Gastroesophageal sphincter (tissue), 4 donors: ENCODE measurements at regions not wholly inside any gene's neighbourhood (a gene's known extent, or its start where the extent isn't known, plus 50 kb on each side); places are given as distances from the start of the nearest gene placed in this dataset.
"Not testable (repeated sequence)": the region's sequence is repeated elsewhere in the genome, so short reads cannot be mapped to it uniquely, and the experiment has no call there.

Experiments
- ATAC-seq: fragments of 150-250 bp; one replicate; pipeline ENCODE4 v1.9.1; 2016; ENCODE audit warnings: mild to moderate bottlenecking, moderate library complexity
- H3K27ac ChIP-seq, 4 donors: fragments of 200-600 bp; sonication (generic) in 3 of 4; 1 replicate in 3 of 4; 2 replicates in 1 of 4; pipeline ENCODE4 v1.5.1; 2016 to 2019
- H3K27me3 ChIP-seq: fragments of 200-600 bp; sonication (generic); one replicate; pipeline ENCODE4 v1.5.1; 2019
- H3K36me3 ChIP-seq, 2 donors: fragments of 200-600 bp; sonication (generic); one replicate each; pipeline ENCODE4 v1.5.1; 2019; ENCODE audit warnings: control low read depth in 1 of 2
- H3K4me1 ChIP-seq, 3 donors: fragments of 200-600 bp; sonication (generic); 1 replicate in 2 of 3; 2 replicates in 1 of 3; pipeline ENCODE4 v1.5.1; 2016 to 2019; ENCODE audit warnings: control low read depth in 2 of 3
- H3K4me3 ChIP-seq, 2 donors: fragments of 200-600 bp; sonication (generic); one replicate each; pipeline ENCODE4 v1.5.1; 2019; ENCODE audit warnings: mild to moderate bottlenecking in 1 of 2, moderate library complexity in 1 of 2
- H3K9me3 ChIP-seq, 3 donors: fragments of 200-600 bp; sonication (generic); one replicate each; pipeline ENCODE4 v1.5.1; 2017 to 2019; ENCODE audit warnings: control low read depth in 2 of 3
- CTCF ChIP-seq, 4 experiments: fragments of 200-600 bp in 2 of 4; fragments of 450-650 bp in 2 of 4; sonication (generic) in 1 of 4; IDR thresholded peaks; one replicate each; pipeline ENCODE4 v1.5.1; 2017 to 2019; ENCODE audit warnings: antibody characterized with exemption in 4 of 4, mild to moderate bottlenecking in 2 of 4, moderate library complexity in 2 of 4
- EP300 ChIP-seq: sonication (generic); formaldehyde crosslinking; IDR thresholded peaks from one replicate; pipeline ENCODE4 v1.6.1; 2017; ENCODE audit warnings: antibody characterized with exemption, mild to moderate bottlenecking
- POLR2A ChIP-seq, 2 donors: fragments of 450-650 bp; IDR thresholded peaks; one replicate each; pipeline ENCODE4 v1.6.1; 2017; ENCODE audit warnings: antibody characterized with exemption in 2 of 2, mild to moderate bottlenecking in 2 of 2, moderate library complexity in 1 of 2
- POLR2AphosphoS5 ChIP-seq: sonication (generic); formaldehyde crosslinking; IDR thresholded peaks from one replicate; pipeline ENCODE4 v1.6.1; 2017; ENCODE audit warnings: antibody characterized with exemption
- WGBS, 2 donors: methylation state at CpG; one replicate each; pipeline ENCODE4 v1.1.5; 2018; ENCODE audit warnings: low coverage in 1 of 2; 5-methylcytosine and 5-hydroxymethylcytosine counted together

GRCh38 chr20:48364055-48364454 lies 463.7 kb downstream of the PREX1 start:
- no peak overlapping the region for H3K27ac ChIP-seq
- ATAC-seq: no peak
- no peak for TF ChIP-seq POLR2AphosphoS5
- no peak for TF ChIP-seq EP300
- no peak for TF ChIP-seq POLR2A (IDR thresholded peaks at IDR 0.05)
- no peak for TF ChIP-seq CTCF (IDR thresholded peaks at IDR 0.05)

GRCh38 chr20:48360342-48360975 lies 467.3 kb downstream of the PREX1 start:
- H3K36me3 ChIP-seq: no peaks in the 10 kb centered on the region
- TF ChIP-seq CTCF (IDR thresholded peaks at IDR 0.05) (no peak), POLR2AphosphoS5 (no peak), EP300 (no peak), POLR2A (IDR thresholded peaks at IDR 0.05) (no peak)
- no peaks in the 10 kb centered on the region for H3K27me3 ChIP-seq
- no peak overlapping the region for H3K4me3 ChIP-seq
- H3K9me3 ChIP-seq: no peaks in the 10 kb centered on the region
- no peaks in the 10 kb centered on the region for H3K4me1 ChIP-seq
- ATAC-seq: no peak
- no peak overlapping the region for H3K27ac ChIP-seq
- 66 to 77% methylated on average over 5 to 7 of the region's 9 CpGs for WGBS, 2 donors

More at GRCh38 chr20:48364055-48364454, 463.7 kb downstream of the PREX1 start:
- no peaks in the 10 kb centered on the region for H3K27me3 ChIP-seq
- H3K4me3 ChIP-seq: no peak overlapping the region
- no peaks in the 10 kb centered on the region for H3K36me3 ChIP-seq
- peaks cover 0 to 14% (median 8%) of the 10 kb centered on the region in 3 donors for H3K4me1 ChIP-seq
- H3K9me3 ChIP-seq: peaks cover 0 to 5% (median 0%) of the 10 kb centered on the region in 3 donors

GRCh38 chr20:48359692-48360341 lies 468.0 kb downstream of the PREX1 start:
- no peak overlapping the region for H3K4me3 ChIP-seq
- ATAC-seq: no peak
- no peaks in the 10 kb centered on the region for H3K36me3 ChIP-seq
- H3K27me3 ChIP-seq: no peaks in the 10 kb centered on the region
- 63 to 75% methylated on average over 4 to 5 of the region's 17 CpGs for WGBS, 2 donors
- no peaks in the 10 kb centered on the region for H3K4me1 ChIP-seq
- TF ChIP-seq POLR2AphosphoS5: no peak
- TF ChIP-seq EP300: no peak
- TF ChIP-seq POLR2A (IDR thresholded peaks at IDR 0.05): no peak
- no peak for TF ChIP-seq CTCF (IDR thresholded peaks at IDR 0.05)
- no peaks in the 10 kb centered on the region for H3K9me3 ChIP-seq
- H3K27ac ChIP-seq: no peak overlapping the region

- ATAC-seq, H3K4me1 ChIP-seq, H3K36me3 ChIP-seq, H3K9me3 ChIP-seq, H3K27ac ChIP-seq, H3K27me3 ChIP-seq, H3K4me3 ChIP-seq: not testable (repeated sequence)
- 67% methylated on average over 3 of the region's 8 CpGs; no CpG with 5 or more reads in 1 of the 2 donors for WGBS, 2 donors
Measured at GRCh38 chr20:48359055-48359390, 468.8 kb downstream of the PREX1 start.

- Histone ChIP-seq H3K36me3 (no peaks in the 10 kb centered on the region), H3K27ac (no peak overlapping the region), H3K9me3 (peaks cover 0 to 8% (median 0%) of the 10 kb centered on the region in 3 donors), H3K27me3 (no peaks in the 10 kb centered on the region), H3K4me3 (no peak overlapping the region), H3K4me1 (no peaks in the 10 kb centered on the region)
- ATAC-seq: no peak
- no peak for TF ChIP-seq POLR2AphosphoS5
- TF ChIP-seq POLR2A (IDR thresholded peaks at IDR 0.05): no peak
- no peak for TF ChIP-seq CTCF (IDR thresholded peaks at IDR 0.05)
- TF ChIP-seq EP300: no peak
- WGBS, 2 donors: 78 to 100% methylated on average over 2 to 10 of the region's 11 CpGs
Measured at GRCh38 chr20:48358176-48359054, 469.4 kb downstream of the PREX1 start.
